ENCODE measurements at regions not wholly inside any gene's neighbourhood (a gene's known extent, or its start where the extent isn't known, plus 50 kb on each side); places are given as distances from the start of the nearest gene placed in this dataset.

- no peak for DNase-seq
Measured at GRCh38 chr13:34637636-34638035, 304.4 kb upstream of the NBEA start.

DNA sequence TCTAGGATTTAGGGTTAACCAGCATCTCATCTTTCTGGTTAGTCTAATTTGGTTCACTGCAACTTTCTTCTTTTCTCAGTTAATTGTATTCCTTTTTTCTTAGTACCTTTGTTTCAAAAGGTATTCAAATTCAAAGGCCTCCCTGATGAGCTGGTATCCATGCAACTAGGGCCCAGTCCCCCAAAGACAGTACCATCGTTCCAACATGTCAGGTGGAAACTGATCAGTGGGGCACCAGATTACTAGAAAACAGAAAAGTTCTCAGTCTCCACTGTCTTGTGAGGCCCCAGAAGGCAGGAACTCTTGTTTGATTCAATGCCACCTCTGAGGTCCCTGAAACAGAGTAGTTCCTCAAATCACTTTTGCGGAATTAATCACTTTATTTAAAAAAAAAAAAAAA lies 303.2 kb upstream of the NBEA start:
- no peak for DNase-seq

GRCh38 chr13:34640179-34640992 lies 301.7 kb upstream of the NBEA start:
- DNase-seq: no peak

DNA sequence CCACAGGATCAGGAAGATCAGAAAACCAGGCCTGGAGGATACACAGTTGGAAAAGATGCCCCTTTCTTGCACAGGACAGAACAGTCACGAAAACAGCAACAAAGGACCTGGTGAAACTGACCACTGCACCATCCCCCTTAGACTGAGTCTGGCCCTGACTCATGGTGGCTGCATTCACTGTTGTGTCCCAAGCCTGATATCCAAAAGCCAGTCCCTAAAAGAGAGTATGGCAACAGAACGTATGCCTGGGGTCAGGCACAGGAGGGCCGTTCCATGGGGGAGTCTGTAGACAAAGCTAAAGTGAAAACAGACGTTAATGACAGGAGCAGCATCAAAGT lies 301.1 kb upstream of the NBEA start:
- no peak for DNase-seq

DNA sequence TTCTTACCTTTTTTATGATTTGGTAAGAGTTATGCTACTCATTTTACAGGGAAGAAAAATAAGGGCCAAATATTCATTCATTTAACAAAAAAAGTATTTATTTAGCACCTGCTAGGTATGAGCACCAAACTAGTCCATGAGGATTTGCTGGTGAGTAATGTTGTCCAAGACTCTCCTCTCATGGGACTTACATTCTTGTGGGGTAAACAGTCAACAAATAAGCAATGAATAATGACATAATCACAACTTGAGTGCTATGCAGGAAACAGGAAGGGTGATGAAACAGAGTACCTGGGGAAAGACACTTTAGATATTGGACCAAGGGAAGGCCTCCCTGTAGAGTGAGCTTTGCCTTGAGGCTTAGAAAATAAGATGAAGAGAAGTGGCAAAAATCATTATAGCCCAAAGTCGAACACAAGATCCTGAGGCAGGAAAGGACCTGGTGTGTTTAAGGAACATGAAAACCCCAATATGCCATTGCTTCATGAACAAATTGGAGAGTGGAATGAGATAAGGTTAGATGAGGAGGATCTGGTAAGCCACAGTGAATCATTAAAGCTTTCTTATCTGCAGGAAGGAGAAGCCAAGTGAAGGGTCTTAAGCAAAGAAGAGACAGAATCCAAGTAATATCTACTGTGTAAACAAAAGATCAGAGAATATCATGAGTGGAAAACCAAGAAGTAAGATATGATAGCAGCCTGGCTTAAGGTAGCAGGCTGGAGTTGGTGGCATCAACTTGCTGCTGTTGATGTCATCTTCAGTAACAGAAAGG lies 294.5 kb upstream of the NBEA start:
- no peak for DNase-seq

- no peak for DNase-seq
Measured at GRCh38 chr13:34654203-34654602, 287.9 kb upstream of the NBEA start.

DNA sequence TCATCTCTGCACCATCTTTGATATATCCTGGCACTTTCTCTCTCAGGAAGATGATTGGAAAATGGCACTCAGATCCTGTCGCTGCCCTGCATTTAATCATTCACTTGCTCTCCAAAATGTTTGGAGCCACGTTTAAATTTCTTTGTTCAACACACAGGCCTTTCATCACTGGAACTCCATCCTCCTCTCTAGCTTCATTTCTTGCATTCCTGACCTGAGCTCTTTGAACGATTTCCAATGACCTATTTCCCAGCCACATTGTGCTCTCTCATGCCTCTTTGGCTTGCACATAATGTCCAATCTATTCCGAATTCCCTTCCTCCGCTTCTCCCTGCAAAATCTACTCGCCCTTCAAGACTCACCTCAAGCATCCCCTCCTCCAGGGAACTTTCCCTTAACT lies 287.4 kb upstream of the NBEA start:
- no peak for DNase-seq

DNA sequence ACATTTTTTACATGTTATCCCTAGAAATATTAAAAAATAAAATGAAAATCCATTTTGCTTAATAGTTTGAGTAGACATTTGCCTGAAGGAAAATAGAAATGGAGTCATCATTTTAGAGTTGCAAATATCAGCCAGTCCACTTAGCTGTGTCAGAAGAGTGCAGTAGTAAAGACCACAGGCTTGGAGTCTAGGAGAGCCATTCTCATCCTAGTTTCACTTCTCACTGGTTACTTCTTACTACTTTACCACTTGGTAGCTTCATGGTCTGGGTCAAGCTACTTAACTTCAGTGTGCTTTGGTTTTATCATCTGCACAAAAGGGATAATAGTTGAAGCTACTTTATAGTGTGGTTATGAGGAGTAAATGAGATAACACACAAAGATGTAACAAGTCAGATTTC lies 286.5 kb upstream of the NBEA start:
- DNase-seq: no peak

DNA sequence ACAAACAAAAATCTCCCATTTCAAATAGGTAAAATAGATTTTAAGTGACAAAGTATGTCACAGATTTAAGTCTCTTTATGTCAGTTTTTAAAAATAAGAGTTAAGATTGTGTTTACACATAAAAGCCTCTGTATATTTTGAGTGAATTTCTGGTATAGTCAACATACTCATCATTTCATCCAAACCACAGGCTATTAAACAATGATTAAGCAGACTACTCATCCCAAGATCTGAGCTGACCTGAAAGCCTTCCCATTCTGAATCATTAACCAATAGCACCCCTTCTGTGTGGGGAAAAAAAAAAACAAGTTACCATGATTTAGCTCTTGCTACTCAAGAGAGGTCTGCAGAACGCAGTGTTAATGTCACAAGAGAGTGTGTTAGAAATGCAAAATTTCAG lies 284.4 kb upstream of the NBEA start:
- no peak for DNase-seq

DNA sequence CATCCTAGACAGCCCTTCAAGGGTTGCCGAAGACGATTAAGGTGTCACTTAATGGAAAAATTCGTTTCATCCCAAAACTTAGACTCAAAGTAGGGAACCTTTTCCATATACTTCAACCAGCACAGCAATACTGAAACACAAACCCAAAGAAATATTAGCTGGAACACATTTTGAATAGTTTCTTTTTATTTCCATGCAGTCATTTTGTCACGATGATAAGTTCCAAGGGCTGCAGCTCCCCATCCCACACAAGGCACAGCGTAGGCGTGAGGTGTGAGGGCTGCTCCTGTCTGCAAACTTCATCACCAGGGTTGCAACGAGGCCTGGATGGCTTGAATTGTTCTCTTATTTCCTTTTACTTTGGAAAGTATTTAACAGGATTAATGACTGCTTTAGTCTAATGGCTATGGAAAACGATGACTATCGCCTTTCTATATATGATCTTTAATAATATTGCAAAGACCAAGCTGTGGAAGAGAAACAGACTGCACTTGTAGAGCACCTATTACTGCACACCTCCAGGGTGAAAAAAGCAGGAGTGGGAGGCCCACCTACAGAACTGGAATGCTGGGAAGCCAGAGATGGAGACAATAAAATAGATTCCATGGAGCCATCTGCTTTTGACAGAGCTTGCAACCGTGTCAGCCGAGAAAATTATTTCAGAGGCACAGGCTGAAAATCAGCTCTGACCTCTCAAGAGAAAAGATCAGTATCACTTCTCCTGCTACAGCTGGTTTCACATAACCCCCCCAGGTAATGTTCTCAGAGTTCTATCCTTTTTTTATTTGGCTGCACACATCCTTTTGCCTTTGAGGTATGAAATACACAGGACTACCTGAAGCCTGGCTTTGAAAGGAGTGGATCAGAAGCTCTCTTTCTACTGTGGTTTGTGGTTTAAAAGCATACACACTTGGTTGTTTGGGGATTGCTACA lies 274.5 kb upstream of the NBEA start:
- peak; percentile 12 for DNase-seq

DNA sequence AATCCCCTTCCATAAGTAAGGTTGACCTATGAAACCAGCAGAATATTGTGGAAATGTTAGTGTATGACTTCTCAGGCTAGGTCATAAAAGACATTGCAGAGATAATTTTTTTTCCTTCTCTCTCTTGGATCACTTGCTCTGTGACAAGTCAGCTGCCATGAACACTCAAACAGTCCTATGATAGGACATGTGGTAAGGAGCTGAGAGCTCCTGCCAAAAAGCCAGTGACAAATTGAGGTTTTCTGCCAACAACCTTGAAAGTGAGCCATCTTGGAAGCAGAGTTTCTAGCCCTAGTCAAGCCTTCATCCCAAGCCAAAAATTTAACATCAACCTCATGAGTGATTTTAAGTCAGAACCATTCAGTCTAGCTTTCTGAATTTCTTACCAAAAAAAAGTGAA lies 270.9 kb upstream of the NBEA start:
- DNase-seq: no peak

DNA sequence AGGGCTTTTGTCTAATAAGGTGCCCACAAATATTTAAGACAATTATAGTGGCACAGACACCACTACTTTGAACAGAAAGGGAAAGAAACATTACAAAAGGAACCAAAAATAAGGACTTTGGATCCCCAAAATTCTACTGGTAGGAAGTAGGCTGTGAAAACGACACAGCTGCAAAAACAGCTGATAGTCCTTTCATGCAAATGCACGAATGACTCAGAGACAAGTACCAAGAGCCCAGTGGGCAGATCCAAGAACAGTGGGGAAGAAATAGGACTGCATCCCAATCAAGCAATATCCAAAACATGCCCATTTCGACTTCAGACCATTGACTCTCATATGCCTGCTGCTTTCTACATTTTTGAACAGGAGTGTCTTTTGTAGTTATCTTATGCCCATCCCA lies 269.4 kb upstream of the NBEA start:
- no peak for DNase-seq

DNA sequence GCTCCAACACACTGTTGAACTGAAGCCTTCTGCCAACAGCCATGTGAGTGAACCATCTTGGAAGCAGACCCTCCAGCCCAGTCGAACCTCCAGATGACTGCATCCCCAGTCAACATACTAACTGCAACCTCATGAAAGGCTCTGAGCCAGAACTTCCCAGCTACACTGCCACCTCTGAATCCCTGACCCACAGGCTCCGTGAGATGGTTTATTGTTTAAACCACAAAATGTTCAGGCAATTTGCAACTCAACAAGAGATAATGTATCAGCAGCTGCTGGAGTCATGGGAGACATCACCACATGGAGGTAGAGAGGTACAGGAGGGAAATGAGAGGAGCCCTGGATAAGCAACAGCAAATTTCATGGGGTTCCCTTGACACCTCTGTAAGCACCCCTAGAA lies 266.4 kb upstream of the NBEA start:
- DNase-seq: no peak

DNA sequence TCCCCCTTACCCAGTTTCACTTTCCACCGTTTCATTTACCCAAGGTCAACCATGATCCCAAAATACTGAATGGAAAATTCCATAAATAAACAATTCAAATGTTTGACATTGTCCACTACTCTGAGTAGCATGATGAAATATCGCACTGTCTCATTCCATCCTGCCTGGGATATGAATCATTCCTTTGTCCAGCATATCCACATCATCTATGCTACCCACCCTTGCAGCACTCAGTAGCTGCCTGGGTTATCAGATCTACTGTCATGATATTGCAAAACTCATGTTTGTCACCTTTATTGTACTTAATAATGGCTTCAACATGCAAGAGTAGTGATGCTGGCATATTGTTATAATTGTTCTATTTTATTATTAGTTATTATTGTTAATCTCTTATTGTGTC lies 263.9 kb upstream of the NBEA start:
- no peak for DNase-seq

- no peak for DNase-seq
Measured at GRCh38 chr13:34681405-34681955, 260.6 kb upstream of the NBEA start.

GRCh38 chr13:34695063-34695462 lies 247.0 kb upstream of the NBEA start:
- DNase-seq: no peak

DNA sequence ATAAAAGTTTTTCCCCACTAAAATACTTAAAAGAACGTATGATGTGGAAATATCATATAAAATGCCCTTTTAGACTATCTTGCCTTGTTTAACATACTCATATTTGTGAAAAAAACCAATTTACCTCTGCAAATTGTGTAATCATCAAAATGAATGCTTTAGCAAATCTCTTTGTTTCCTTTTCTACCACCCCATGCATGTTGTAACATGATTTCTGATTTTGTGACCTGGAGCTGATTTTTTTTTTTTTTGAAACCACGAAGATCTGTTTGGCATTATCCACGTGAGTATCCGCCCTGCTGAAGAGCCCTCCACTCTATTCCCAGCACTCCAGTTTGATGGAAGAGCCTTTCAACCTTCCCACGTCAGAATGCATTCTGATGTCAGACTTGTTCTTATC lies 245.8 kb upstream of the NBEA start:
- no peak for DNase-seq

DNA sequence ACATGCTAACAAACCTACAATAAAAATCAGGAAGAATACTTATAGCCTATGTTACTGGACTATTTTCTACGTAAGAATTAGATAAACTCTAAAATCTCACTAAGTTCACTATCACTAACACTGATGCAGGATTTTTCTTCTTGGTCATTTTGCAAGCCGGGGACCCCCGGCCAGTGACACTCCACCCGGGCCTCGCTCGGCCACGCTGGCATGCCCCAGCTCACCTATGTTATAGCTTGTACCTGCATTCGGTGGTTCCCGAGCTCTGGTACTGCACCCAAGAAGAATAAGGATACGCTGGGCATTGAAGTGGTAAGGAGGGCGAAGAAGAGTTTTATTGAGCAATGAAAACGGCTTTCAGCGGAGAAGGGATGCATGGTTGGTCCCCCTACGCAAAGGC lies 245.3 kb upstream of the NBEA start:
- DNase-seq: no peak

- no peak for DNase-seq
Measured at GRCh38 chr13:34698945-34699344, 243.1 kb upstream of the NBEA start.

- DNase-seq: no peak
Measured at GRCh38 chr13:34700155-34700554, 241.9 kb upstream of the NBEA start.

DNA sequence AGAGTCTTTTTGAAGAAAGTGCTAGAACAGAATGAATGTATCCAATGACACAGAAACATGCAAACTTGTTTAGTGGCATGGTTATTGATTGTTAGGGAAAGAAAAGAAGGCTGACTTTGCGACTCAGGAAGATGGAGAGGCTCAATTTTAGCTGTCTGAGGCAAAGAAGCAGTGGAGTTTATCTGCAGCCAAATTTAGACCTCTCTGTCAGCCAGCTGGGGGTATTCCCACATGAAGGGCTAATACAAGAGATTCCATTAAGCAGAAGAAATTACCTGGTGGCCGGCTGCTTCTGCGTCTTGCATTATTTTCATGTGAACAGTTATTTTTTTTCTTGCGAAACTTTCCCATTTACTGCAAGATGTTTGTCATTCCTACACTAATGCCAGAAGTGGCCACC lies 240.2 kb upstream of the NBEA start:
- DNase-seq: no peak

GRCh38 chr13:34708566-34709313 lies 233.3 kb upstream of the NBEA start:
- DNase-seq: no peak

Data from right kidney (tissue), 1 donor.